BE2C (cell line): ENCODE measurements at regions not wholly inside any gene's neighbourhood (a gene's known extent, or its start where the extent isn't known, plus 50 kb on each side); places are given as distances from the start of the nearest gene placed in this dataset.
A peak's percentile ranks its signal among the peaks of the same experiment; 100 is the strongest.

ENCODE experiments used
- DNase-seq: peaks from one replicate; pipeline ENCODE4 v3.0.0-alpha.2; 2020
- H3K27me3 ChIP-seq: fragments of 250-450 bp; sonication (Bioruptor Pico); 2 replicates; pipeline ENCODE4 v1.5.1; 2020; ENCODE audit warnings: mild to moderate bottlenecking
- H3K36me3 ChIP-seq: fragments of 250-450 bp; sonication (Bioruptor Pico); 2 replicates; pipeline ENCODE4 v1.5.1; 2020; ENCODE audit warnings: mild to moderate bottlenecking
- H3K4me1 ChIP-seq: fragments of 250-450 bp; sonication (Bioruptor Pico); 2 replicates; pipeline ENCODE4 v1.5.1; 2020
- H3K4me3 ChIP-seq: 2 replicates; pipeline ENCODE4 v1.5.1; 2011; ENCODE audit warnings: low read depth, low read length
- H3K9me3 ChIP-seq: fragments of 250-450 bp; sonication (Bioruptor Pico); 2 replicates; pipeline ENCODE4 v1.5.1; 2020
- TF ChIP-seq, protein P1 (sequence below): IDR thresholded peaks from 2 replicates; pipeline ENCODE4 v1.5.1; 2012; ENCODE audit warnings: mild to moderate bottlenecking, low read depth, low read length

DNA sequence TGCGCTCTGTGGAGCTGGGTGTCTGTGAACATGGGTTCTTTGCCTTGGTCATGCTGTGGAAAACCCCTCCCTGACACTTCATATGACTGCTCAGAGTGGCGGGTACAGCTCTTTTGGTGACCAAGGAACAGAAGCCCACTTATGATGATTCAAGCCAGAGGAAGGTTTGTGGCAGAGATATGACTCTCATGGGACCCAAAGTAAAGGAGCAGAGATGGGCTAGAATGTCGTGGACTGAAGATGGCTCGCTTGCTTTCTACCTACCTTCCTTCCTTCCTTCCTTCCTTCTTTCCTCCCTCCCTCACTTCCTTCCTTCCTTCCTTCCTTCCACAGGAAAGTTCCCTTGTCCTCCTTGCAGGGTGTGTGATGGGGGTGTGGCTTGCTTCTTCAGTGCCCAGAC, 169.7 kb upstream of the IRX3 start:
- Histone ChIP-seq H3K36me3 (no peaks in the 10 kb centered on the region), H3K27me3 (no peaks in the 10 kb centered on the region), H3K9me3 (no peaks in the 10 kb centered on the region), H3K4me1 (no peaks in the 10 kb centered on the region), H3K4me3 (no peak overlapping the region)
- TF ChIP-seq, protein P1, sequence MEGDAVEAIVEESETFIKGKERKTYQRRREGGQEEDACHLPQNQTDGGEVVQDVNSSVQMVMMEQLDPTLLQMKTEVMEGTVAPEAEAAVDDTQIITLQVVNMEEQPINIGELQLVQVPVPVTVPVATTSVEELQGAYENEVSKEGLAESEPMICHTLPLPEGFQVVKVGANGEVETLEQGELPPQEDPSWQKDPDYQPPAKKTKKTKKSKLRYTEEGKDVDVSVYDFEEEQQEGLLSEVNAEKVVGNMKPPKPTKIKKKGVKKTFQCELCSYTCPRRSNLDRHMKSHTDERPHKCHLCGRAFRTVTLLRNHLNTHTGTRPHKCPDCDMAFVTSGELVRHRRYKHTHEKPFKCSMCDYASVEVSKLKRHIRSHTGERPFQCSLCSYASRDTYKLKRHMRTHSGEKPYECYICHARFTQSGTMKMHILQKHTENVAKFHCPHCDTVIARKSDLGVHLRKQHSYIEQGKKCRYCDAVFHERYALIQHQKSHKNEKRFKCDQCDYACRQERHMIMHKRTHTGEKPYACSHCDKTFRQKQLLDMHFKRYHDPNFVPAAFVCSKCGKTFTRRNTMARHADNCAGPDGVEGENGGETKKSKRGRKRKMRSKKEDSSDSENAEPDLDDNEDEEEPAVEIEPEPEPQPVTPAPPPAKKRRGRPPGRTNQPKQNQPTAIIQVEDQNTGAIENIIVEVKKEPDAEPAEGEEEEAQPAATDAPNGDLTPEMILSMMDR: no peak
- no peak for DNase-seq

DNA sequence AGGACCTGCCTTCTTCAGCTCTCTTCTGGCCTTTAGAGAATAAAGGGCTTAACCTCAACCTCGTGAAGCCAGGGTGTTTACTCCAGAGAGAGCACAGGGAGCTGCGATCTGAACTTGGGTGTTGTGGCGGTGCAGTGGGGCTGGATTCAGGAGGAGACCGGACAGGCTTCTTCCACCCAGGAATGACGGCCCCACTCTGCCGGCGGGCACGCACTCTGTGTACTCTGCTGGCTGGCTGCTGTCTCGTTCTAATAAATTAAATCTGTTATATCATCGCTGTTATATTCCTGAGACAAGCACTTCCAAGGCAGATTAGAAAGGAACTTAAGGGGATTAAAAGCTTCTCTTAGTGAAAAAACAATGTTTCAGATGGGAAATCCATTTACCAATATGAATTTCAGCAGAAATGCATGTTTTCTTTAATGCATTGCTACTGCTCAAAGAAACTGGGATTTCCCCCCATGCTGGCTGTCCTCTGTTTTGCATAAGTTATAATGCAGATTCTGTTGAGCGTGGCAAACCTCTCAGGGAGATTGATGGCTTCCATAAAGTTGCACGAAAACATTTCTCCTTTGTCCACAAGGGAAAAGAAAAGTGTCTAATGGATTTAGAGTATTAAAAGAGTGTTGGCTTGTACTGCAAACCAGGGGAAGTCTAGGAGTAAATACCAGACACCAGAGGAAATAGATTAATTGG, 168.6 kb upstream of the IRX3 start:
- Histone ChIP-seq H3K9me3 (no peaks in the 10 kb centered on the region), H3K27me3 (no peaks in the 10 kb centered on the region), H3K4me3 (no peak overlapping the region), H3K4me1 (no peaks in the 10 kb centered on the region), H3K36me3 (no peaks in the 10 kb centered on the region)
- no peak for DNase-seq
- TF ChIP-seq, protein P1: no peak

DNA sequence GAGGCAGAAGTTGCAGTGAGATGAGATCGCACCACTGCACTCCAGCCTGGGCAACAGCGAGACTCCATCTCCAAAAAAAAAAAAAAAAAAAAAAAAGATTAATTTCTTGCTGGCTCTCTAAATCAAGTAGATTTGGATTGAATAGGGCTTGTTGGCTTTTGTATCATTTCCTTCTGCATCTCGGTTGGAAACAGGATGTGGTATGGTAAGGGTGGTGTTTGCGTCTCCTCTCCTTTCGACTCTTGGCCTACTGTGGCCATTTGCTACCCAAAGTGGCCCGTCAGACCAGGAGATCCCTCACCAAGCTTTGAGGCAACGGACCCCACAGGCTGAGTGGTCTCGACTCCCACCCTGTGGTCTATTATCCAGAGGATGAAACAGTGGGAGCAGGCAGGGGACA, 168.0 kb upstream of the IRX3 start:
- TF ChIP-seq, protein P1: no peak
- H3K27me3 ChIP-seq: no peaks in the 10 kb centered on the region
- no peaks in the 10 kb centered on the region for H3K4me1 ChIP-seq
- DNase-seq: no peak
- no peak overlapping the region for H3K4me3 ChIP-seq
- H3K9me3 ChIP-seq: no peaks in the 10 kb centered on the region
- no peaks in the 10 kb centered on the region for H3K36me3 ChIP-seq

DNA sequence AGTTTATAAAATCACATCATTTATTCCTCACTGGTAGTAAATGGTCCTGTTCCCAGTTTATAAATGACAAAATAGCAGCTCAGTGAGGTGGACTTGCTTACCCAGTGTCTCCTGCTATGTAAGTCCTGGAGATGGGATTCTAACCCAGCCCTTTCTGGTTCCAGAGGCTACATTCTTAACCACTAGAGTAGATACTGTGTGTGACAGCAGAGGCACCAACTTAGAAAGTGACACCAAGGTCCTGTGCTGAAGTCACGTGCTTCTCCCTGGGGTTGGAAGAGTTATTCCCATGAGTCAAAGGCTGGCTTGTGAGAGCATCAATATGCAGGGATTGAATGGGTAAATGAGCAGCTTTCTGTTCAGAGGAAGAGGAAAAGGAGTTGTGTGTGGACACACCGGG, 167.3 kb upstream of the IRX3 start:
- Histone ChIP-seq H3K4me3 (no peak overlapping the region), H3K27me3 (no peaks in the 10 kb centered on the region), H3K36me3 (no peaks in the 10 kb centered on the region), H3K4me1 (no peaks in the 10 kb centered on the region), H3K9me3 (no peaks in the 10 kb centered on the region)
- DNase-seq: no peak
- TF ChIP-seq, protein P1: no peak

DNA sequence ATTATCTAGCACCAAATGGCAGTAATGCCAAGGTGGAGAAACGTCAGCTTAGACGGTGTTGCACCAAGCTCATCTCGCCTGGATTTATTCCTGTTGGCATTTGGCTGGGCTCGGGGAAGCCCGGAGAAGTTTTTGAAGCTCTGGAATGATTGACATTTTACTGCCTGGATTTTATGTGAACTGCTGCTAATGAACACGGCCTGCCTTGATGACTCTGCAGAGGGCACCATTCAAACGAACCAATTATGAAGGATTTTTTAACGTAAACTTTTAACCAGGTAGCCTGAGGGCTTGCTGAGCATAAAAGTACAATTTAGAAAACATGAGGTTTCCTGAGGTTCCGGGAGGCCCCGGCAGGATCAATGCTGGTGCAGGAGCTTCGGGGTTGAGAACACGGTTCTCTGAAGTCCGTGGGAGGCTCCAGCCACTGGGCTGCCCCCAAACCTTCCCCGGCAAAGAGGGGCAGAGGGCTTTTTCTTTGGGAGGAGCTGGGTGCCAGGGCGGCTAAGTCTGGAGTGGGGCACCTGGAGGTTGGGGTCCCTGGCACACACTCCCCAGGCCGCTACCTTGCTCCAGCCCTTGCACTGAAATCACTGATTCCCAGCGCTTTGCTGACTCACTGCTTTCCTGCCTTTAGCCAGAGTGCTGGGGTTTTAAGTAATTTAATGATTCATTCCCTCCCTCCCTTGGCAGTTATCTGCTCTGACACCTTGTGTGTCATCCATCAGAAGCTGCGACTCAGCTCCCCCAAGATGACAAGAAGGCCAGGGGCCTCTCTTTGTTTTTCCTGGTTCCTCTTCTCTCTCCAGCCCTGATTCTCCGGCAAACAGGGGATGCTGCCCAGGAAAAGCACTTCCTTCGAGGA, 161.2 kb upstream of the IRX3 start:
- Histone ChIP-seq H3K27me3 (no peaks in the 10 kb centered on the region), H3K4me1 (peaks cover 4% of the 10 kb centered on the region), H3K4me3 (no peak overlapping the region), H3K9me3 (no peaks in the 10 kb centered on the region), H3K36me3 (no peaks in the 10 kb centered on the region)
- DNase-seq: no peak
- TF ChIP-seq, protein P1: no peak

DNA sequence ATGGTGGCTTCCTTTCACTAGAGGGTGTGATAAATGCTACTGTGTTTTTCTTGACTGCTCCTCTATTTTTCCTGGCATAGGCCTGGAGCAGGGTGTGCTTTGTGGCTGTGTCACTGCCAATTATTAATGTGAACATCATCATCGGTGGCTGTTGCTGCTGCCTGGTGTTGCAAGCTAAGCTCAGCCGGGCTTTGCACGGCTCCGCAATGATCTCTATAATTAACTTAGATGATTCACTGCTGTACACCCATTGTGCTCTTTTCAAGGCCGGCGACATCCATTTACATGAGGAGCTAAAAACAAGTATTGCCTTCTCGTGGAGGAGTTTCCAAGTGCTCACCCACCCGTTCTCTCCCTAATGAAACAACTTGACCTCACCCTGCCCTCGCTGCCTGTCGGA, 160.1 kb upstream of the IRX3 start:
- DNase-seq: peak; percentile 63
- TF ChIP-seq, protein P1: no peak
- no peak overlapping the region for H3K4me3 ChIP-seq

More for the DNA sequence above, 160.1 kb upstream of the IRX3 start:
- H3K27me3 ChIP-seq: no peaks in the 10 kb centered on the region
- peaks cover 4% of the 10 kb centered on the region for H3K4me1 ChIP-seq
- H3K36me3 ChIP-seq: no peaks in the 10 kb centered on the region
- H3K9me3 ChIP-seq: no peaks in the 10 kb centered on the region
